WTC11 (cell line): ENCODE measurements at regions not wholly inside any gene's neighbourhood (a gene's known extent, or its start where the extent isn't known, plus 50 kb on each side); places are given as distances from the start of the nearest gene placed in this dataset.

Experiments used
- ATAC-seq: fragments of 200-7000 bp; cut with Tn5 transposase; 2 replicates; pipeline ENCODE4 v1.10.0; 2021; ENCODE audit warnings: mild to moderate bottlenecking, moderate library complexity
- CTCF ChIA-PET: fragments of 300-600 bp; sonication (Branson Sonifier 250); formaldehyde crosslinking; loops from one replicate; lab custom pipeline; 2021; ENCODE audit warnings: antibody characterized with exemption; lab: Charles Lee
- POLR2A ChIA-PET: fragments of 350-600 bp; sonication (Branson Sonifier 250); formaldehyde crosslinking; loops from one replicate; lab custom pipeline; 2021; ENCODE audit warnings: antibody characterized with exemption; lab: Charles Lee
- DNase-seq: peaks from one replicate; pipeline ENCODE4 v3.0.0; 2021; ENCODE audit warnings: low spot score
- H3K27ac Mint-ChIP-seq: 2 replicates; pipeline ENCODE4 v1.8.0; 2021; ENCODE audit warnings: mixed read lengths
- H3K27me3 Mint-ChIP-seq: 2 replicates; pipeline ENCODE4 v1.8.0; 2021; ENCODE audit warnings: low read depth, mild to moderate bottlenecking, moderate library complexity, mixed read lengths
- H3K36me3 Mint-ChIP-seq: 2 replicates; pipeline ENCODE4 v1.8.0; 2021; ENCODE audit warnings: mixed read lengths
- H3K4me1 Mint-ChIP-seq: 2 replicates; pipeline ENCODE4 v1.8.0; 2022; ENCODE audit warnings: mixed read lengths
- H3K4me3 Mint-ChIP-seq: 2 replicates; pipeline ENCODE4 v1.8.0; 2021; ENCODE audit warnings: mild to moderate bottlenecking, moderate library complexity, mixed read lengths
- H3K9me3 Mint-ChIP-seq: 2 replicates; pipeline ENCODE4 v1.8.0; 2021; ENCODE audit warnings: mixed read lengths
- EMX1 ChIP-seq: fragments of 250-450 bp; sonication (Bioruptor Pico); IDR thresholded peaks from 2 replicates; pipeline ENCODE4 v1.8.0; 2021; ENCODE audit warnings: mild to moderate bottlenecking
- FOXK1 ChIP-seq: sonication (generic); formaldehyde crosslinking; IDR thresholded peaks from 2 replicates; pipeline ENCODE4 v1.8.0; 2022; ENCODE audit warnings: mild to moderate bottlenecking, moderate library complexity, missing genetic modification reagents
- GRHL2 ChIP-seq: fragments of 250-450 bp; sonication (Bioruptor Pico); IDR thresholded peaks from 2 replicates; pipeline ENCODE4 v1.8.0; 2022; ENCODE audit warnings: mild to moderate bottlenecking, moderate library complexity; ENCODE audit not compliant: insufficient replicate concordance, severe bottlenecking
- GTF2I ChIP-seq: fragments of 250-450 bp; sonication (Bioruptor Pico); conservative IDR thresholded peaks from 2 replicates; pipeline ENCODE4 v1.4.0; 2021; ENCODE audit warnings: mild to moderate bottlenecking
- KAT7 ChIP-seq: sonication (generic); formaldehyde crosslinking; IDR thresholded peaks from 2 replicates; pipeline ENCODE4 v1.8.1; 2023; ENCODE audit warnings: missing genetic modification reagents, mild to moderate bottlenecking, borderline replicate concordance
- NFE2L1 ChIP-seq: sonication (generic); formaldehyde crosslinking; IDR thresholded peaks from 2 replicates; pipeline ENCODE4 v1.8.1; 2023; ENCODE audit warnings: missing genetic modification reagents
- NR1H2 ChIP-seq: sonication (generic); formaldehyde crosslinking; IDR thresholded peaks from 2 replicates; pipeline ENCODE4 v1.9.0; 2021; ENCODE audit warnings: mild to moderate bottlenecking, moderate library complexity, missing genetic modification reagents
- NR3C1 ChIP-seq: sonication (generic); formaldehyde crosslinking; conservative IDR thresholded peaks from 2 replicates; pipeline ENCODE4 v1.8.1; 2023; ENCODE audit warnings: low read depth, mild to moderate bottlenecking, missing genetic modification reagents
- SMAD3 ChIP-seq: sonication (generic); formaldehyde crosslinking; IDR thresholded peaks from 2 replicates; pipeline ENCODE4 v1.8.0; 2022; ENCODE audit warnings: missing genetic modification reagents, mild to moderate bottlenecking, borderline replicate concordance
- SOX15 ChIP-seq: fragments of 250-450 bp; sonication (Bioruptor Pico); IDR thresholded peaks from 2 replicates; pipeline ENCODE4 v1.9.0; 2021; ENCODE audit warnings: mild to moderate bottlenecking
- SP1 ChIP-seq: sonication (generic); formaldehyde crosslinking; conservative IDR thresholded peaks from 2 replicates; pipeline ENCODE4 v1.8.1; 2022; ENCODE audit warnings: missing genetic modification reagents
- TEAD4 ChIP-seq: sonication (generic); formaldehyde crosslinking; IDR thresholded peaks from 2 replicates; pipeline ENCODE4 v1.8.0; 2022; ENCODE audit warnings: mild to moderate bottlenecking, missing genetic modification reagents
- ZBTB21 ChIP-seq: sonication (generic); formaldehyde crosslinking; IDR thresholded peaks from 2 replicates; pipeline ENCODE4 v1.8.1; 2023; ENCODE audit warnings: mild to moderate bottlenecking, missing genetic modification reagents, borderline replicate concordance
- ZNF138 ChIP-seq: sonication (generic); formaldehyde crosslinking; conservative IDR thresholded peaks from 2 replicates; pipeline ENCODE4 v1.8.1; 2022; ENCODE audit warnings: mild to moderate bottlenecking, moderate library complexity, missing genetic modification reagents
- ZNF219 ChIP-seq: sonication (generic); formaldehyde crosslinking; IDR thresholded peaks from 2 replicates; pipeline ENCODE4 v1.8.0; 2023; ENCODE audit warnings: missing genetic modification reagents, mild to moderate bottlenecking, borderline replicate concordance
- ZNF317 ChIP-seq: sonication (generic); formaldehyde crosslinking; IDR thresholded peaks from 2 replicates; pipeline ENCODE4 v1.8.1; 2023; ENCODE audit warnings: low read depth, mild to moderate bottlenecking, moderate library complexity, missing genetic modification reagents, borderline replicate concordance
- TF ChIP-seq, protein P1 (sequence below): sonication (generic); formaldehyde crosslinking; IDR thresholded peaks from 2 replicates; pipeline ENCODE4 v1.8.1; 2023; ENCODE audit warnings: mild to moderate bottlenecking, missing genetic modification reagents
- TF ChIP-seq, protein P2 (sequence below): fragments of 250-450 bp; sonication (Bioruptor Pico); IDR thresholded peaks from 2 replicates; pipeline ENCODE4 v2.1.2; 2022; ENCODE audit warnings: mild to moderate bottlenecking, moderate library complexity
- TF ChIP-seq, protein P3 (sequence below): sonication (generic); formaldehyde crosslinking; IDR thresholded peaks from 2 replicates; pipeline ENCODE4 v1.8.1; 2023; ENCODE audit warnings: mild to moderate bottlenecking, missing genetic modification reagents, moderate library complexity
- TF ChIP-seq, protein P4 (sequence below): sonication (generic); formaldehyde crosslinking; IDR thresholded peaks from 2 replicates; pipeline ENCODE4 v1.8.1; 2022; ENCODE audit warnings: mild to moderate bottlenecking, missing genetic modification reagents, moderate library complexity, borderline replicate concordance
- TF ChIP-seq, protein P5 (sequence below): sonication (generic); formaldehyde crosslinking; IDR thresholded peaks from 2 replicates; pipeline ENCODE4 v1.8.0; 2022; ENCODE audit warnings: mild to moderate bottlenecking, missing genetic modification reagents
- TF ChIP-seq, protein P6 (sequence below): sonication (generic); formaldehyde crosslinking; IDR thresholded peaks from 2 replicates; pipeline ENCODE4 v1.8.1; 2023; ENCODE audit warnings: mild to moderate bottlenecking, missing genetic modification reagents
- TF ChIP-seq, protein P7 (sequence below): sonication (generic); formaldehyde crosslinking; IDR thresholded peaks from 2 replicates; pipeline ENCODE4 v1.8.0; 2022; ENCODE audit warnings: mild to moderate bottlenecking, missing genetic modification reagents
- TF ChIP-seq, protein P8 (sequence below): sonication (generic); formaldehyde crosslinking; IDR thresholded peaks from 2 replicates; pipeline ENCODE4 v1.8.0; 2023; ENCODE audit warnings: missing genetic modification reagents, mild to moderate bottlenecking, borderline replicate concordance

DNA sequence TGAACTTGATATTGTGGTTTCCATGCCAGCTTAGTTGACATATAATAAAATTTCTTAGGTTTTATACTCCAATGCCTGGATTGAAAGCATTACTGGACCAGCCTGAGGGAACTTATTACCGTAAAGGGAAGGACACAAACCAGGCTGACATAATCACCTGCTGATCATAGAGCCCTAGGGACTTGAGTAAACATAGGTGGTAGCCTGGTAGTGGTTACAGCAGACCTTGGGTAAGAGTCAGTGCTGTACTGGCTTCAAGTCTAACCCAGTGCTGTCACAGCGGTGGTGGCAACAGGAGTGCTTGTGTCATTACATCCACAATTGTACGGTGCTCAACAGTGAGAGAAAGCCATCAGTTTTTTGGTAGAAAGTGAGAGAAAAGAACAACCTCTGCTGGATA lies 122.1 kb downstream of the KDM5D start:
- ATAC-seq = no peak
- H3K9me3 Mint-ChIP-seq = peaks cover 8% of the 10 kb centered on the region; the same call in 1 of the 2 replicates
- no peak for DNase-seq
- no peaks in the 10 kb centered on the region for H3K4me1 Mint-ChIP-seq
- TF ChIP-seq SOX15 = no peak
- TF ChIP-seq NR1H2 (CRISPR knock-in tag) = no peak
- TF ChIP-seq NFE2L1 (CRISPR knock-in tag) = no peak
- TF ChIP-seq, protein P1, sequence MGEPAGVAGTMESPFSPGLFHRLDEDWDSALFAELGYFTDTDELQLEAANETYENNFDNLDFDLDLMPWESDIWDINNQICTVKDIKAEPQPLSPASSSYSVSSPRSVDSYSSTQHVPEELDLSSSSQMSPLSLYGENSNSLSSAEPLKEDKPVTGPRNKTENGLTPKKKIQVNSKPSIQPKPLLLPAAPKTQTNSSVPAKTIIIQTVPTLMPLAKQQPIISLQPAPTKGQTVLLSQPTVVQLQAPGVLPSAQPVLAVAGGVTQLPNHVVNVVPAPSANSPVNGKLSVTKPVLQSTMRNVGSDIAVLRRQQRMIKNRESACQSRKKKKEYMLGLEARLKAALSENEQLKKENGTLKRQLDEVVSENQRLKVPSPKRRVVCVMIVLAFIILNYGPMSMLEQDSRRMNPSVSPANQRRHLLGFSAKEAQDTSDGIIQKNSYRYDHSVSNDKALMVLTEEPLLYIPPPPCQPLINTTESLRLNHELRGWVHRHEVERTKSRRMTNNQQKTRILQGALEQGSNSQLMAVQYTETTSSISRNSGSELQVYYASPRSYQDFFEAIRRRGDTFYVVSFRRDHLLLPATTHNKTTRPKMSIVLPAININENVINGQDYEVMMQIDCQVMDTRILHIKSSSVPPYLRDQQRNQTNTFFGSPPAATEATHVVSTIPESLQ (CRISPR knock-in tag) = no peak
- TF ChIP-seq EMX1 (CRISPR knock-in tag) = no peak
- no peak for TF ChIP-seq ZNF219 (CRISPR knock-in tag)
- no peak for TF ChIP-seq ZNF138 (CRISPR knock-in tag)
- no peak for TF ChIP-seq NR3C1 (CRISPR knock-in tag)
- TF ChIP-seq, protein P2, sequence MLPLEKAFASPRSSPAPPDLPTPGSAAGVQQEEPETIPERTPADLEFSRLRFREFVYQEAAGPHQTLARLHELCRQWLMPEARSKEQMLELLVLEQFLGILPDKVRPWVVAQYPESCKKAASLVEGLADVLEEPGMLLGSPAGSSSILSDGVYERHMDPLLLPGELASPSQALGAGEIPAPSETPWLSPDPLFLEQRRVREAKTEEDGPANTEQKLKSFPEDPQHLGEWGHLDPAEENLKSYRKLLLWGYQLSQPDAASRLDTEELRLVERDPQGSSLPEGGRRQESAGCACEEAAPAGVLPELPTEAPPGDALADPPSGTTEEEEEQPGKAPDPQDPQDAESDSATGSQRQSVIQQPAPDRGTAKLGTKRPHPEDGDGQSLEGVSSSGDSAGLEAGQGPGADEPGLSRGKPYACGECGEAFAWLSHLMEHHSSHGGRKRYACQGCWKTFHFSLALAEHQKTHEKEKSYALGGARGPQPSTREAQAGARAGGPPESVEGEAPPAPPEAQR (CRISPR knock-in tag) = no peak
- TF ChIP-seq, protein P3, sequence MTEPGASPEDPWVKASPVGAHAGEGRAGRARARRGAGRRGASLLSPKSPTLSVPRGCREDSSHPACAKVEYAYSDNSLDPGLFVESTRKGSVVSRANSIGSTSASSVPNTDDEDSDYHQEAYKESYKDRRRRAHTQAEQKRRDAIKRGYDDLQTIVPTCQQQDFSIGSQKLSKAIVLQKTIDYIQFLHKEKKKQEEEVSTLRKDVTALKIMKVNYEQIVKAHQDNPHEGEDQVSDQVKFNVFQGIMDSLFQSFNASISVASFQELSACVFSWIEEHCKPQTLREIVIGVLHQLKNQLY (CRISPR knock-in tag) = no peak
- no peak for TF ChIP-seq KAT7 (CRISPR knock-in tag)
- TF ChIP-seq, protein P4, sequence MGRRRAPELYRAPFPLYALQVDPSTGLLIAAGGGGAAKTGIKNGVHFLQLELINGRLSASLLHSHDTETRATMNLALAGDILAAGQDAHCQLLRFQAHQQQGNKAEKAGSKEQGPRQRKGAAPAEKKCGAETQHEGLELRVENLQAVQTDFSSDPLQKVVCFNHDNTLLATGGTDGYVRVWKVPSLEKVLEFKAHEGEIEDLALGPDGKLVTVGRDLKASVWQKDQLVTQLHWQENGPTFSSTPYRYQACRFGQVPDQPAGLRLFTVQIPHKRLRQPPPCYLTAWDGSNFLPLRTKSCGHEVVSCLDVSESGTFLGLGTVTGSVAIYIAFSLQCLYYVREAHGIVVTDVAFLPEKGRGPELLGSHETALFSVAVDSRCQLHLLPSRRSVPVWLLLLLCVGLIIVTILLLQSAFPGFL = no peak
- TF ChIP-seq TEAD4 (CRISPR knock-in tag) = no peak
- TF ChIP-seq, protein P5, sequence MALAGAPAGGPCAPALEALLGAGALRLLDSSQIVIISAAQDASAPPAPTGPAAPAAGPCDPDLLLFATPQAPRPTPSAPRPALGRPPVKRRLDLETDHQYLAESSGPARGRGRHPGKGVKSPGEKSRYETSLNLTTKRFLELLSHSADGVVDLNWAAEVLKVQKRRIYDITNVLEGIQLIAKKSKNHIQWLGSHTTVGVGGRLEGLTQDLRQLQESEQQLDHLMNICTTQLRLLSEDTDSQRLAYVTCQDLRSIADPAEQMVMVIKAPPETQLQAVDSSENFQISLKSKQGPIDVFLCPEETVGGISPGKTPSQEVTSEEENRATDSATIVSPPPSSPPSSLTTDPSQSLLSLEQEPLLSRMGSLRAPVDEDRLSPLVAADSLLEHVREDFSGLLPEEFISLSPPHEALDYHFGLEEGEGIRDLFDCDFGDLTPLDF (CRISPR knock-in tag) = no peak
- TF ChIP-seq, protein P6, sequence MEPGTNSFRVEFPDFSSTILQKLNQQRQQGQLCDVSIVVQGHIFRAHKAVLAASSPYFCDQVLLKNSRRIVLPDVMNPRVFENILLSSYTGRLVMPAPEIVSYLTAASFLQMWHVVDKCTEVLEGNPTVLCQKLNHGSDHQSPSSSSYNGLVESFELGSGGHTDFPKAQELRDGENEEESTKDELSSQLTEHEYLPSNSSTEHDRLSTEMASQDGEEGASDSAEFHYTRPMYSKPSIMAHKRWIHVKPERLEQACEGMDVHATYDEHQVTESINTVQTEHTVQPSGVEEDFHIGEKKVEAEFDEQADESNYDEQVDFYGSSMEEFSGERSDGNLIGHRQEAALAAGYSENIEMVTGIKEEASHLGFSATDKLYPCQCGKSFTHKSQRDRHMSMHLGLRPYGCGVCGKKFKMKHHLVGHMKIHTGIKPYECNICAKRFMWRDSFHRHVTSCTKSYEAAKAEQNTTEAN (CRISPR knock-in tag) = no peak
- H3K4me3 Mint-ChIP-seq = no peak overlapping the region
- CTCF ChIA-PET = no interaction called here
- POLR2A ChIA-PET = no interaction called here
- peaks cover 4% of the 10 kb centered on the region; the same call in 1 of the 2 replicates for H3K27me3 Mint-ChIP-seq
- H3K36me3 Mint-ChIP-seq = no peaks in the 10 kb centered on the region
- H3K27ac Mint-ChIP-seq = no peak overlapping the region

DNA sequence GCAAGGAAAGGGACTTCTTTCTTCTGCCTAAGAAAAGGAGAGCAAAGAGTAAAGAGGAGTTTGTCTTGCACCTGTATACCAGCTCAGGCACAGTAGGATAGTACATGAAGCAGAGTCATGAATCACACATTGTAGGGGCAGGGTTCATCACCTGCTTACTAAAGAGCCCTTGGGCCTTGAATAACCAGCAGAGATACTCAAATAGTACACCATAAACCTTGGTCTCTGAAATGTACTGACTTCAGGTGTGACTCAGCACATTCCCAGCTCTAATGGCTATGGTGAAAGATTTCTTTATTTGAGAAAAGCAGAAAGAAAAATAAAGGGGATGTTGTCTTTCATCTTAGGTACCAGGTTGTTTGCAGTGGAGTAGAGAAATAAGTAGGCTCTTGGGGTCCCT lies 122.8 kb downstream of the KDM5D start:
- ATAC-seq = no peak
- DNase-seq = no peak
- POLR2A ChIA-PET = no interaction called here
- TF ChIP-seq GRHL2 (CRISPR knock-in tag) (no peak), EMX1 (CRISPR knock-in tag) (no peak), SP1 (no peak), SMAD3 (CRISPR knock-in tag) (no peak), ZBTB21 (no peak), ZNF317 (CRISPR knock-in tag) (no peak), FOXK1 (CRISPR knock-in tag) (no peak), GTF2I (CRISPR knock-in tag) (no peak)
- TF ChIP-seq, protein P7, sequence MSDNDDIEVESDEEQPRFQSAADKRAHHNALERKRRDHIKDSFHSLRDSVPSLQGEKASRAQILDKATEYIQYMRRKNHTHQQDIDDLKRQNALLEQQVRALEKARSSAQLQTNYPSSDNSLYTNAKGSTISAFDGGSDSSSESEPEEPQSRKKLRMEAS (CRISPR knock-in tag) = no peak
- TF ChIP-seq, protein P8, sequence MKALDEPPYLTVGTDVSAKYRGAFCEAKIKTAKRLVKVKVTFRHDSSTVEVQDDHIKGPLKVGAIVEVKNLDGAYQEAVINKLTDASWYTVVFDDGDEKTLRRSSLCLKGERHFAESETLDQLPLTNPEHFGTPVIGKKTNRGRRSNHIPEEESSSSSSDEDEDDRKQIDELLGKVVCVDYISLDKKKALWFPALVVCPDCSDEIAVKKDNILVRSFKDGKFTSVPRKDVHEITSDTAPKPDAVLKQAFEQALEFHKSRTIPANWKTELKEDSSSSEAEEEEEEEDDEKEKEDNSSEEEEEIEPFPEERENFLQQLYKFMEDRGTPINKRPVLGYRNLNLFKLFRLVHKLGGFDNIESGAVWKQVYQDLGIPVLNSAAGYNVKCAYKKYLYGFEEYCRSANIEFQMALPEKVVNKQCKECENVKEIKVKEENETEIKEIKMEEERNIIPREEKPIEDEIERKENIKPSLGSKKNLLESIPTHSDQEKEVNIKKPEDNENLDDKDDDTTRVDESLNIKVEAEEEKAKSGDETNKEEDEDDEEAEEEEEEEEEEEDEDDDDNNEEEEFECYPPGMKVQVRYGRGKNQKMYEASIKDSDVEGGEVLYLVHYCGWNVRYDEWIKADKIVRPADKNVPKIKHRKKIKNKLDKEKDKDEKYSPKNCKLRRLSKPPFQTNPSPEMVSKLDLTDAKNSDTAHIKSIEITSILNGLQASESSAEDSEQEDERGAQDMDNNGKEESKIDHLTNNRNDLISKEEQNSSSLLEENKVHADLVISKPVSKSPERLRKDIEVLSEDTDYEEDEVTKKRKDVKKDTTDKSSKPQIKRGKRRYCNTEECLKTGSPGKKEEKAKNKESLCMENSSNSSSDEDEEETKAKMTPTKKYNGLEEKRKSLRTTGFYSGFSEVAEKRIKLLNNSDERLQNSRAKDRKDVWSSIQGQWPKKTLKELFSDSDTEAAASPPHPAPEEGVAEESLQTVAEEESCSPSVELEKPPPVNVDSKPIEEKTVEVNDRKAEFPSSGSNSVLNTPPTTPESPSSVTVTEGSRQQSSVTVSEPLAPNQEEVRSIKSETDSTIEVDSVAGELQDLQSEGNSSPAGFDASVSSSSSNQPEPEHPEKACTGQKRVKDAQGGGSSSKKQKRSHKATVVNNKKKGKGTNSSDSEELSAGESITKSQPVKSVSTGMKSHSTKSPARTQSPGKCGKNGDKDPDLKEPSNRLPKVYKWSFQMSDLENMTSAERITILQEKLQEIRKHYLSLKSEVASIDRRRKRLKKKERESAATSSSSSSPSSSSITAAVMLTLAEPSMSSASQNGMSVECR = no peak

More for the DNA sequence above, 122.8 kb downstream of the KDM5D start:
- no peak overlapping the region for H3K4me3 Mint-ChIP-seq
- H3K27ac Mint-ChIP-seq = no peak overlapping the region
- H3K36me3 Mint-ChIP-seq = no peaks in the 10 kb centered on the region
- H3K4me1 Mint-ChIP-seq = no peaks in the 10 kb centered on the region
- H3K9me3 Mint-ChIP-seq = 0 out of 2 replicates have a peak, but pooled peaks cover 2% of the 10 kb centered on the region
- no peaks in the 10 kb centered on the region; the same call in 1 of the 2 replicates for H3K27me3 Mint-ChIP-seq
- CTCF ChIA-PET = no interaction called here
